Ramos (cell line): ENCODE measurements at regions not wholly inside any gene's neighbourhood (a gene's known extent, or its start where the extent isn't known, plus 50 kb on each side); places are given as distances from the start of the nearest gene placed in this dataset.
"Not testable (repeated sequence)": the region's sequence is repeated elsewhere in the genome, so short reads cannot be mapped to it uniquely, and the experiment has no call there.

ENCODE experiments used
- in situ Hi-C: fragments of 300-500 bp; cut with MboI; formaldehyde crosslinking; loops from one replicate; pipeline ENCODE4 v1.14.3; 2022; ENCODE audit warnings: low sequenced_read_pairs; ENCODE audit not compliant: unreplicated experiment

DNA sequence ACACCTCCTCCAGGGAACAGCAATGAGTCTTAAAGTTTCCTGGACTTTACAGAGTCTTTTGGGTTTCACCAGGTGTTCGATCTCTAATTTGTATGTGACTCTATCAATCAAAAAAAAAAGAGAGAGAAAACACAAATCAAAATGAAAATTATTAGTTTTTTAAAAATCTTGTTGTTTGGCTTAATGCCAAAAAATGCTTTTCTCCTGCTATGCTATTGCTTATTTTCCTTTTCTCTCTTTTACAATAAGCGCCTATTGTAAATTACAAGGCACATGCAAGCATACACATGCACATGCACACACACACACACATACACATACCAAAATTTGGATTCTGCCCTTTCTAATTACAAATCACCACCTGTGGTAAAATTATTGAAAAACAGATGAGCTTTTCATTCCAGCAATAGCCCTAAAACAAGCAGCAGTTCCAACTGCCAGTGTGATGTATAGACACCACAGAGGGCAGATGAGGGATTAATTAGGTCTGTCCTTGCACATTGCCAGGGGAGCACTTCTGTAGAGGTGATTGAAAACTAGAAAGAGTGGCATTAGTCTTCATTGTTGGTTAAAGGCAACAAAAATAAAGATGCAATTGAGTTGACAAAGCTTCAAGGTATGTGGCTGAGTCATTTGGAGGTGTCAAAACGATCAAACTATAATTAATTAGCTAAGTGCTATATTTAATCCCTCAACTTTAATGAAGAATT is 631.7 kb downstream of the TFAP2B start:
- in situ Hi-C loops, result no loop called here

DNA sequence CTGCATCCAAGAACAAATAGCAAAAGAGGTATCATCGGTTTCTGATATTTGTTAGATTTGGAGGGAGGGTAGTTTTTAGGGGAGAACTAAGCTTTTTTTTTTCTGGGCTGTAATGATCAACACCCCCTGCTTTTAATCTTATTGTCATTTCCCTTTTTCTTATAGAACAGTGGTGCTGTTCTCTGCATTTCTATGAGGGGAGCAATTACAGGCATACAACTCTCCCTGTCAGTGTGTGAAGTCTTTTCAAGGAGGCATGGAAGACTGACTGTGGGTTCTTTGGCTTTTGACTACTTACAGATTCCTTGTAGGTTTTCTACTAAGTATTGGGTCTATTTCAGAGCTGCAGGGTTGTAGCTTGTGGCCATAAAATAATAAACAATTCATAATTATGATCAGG is 632.3 kb downstream of the TFAP2B start:
- in situ Hi-C loops, result no loop called here

DNA sequence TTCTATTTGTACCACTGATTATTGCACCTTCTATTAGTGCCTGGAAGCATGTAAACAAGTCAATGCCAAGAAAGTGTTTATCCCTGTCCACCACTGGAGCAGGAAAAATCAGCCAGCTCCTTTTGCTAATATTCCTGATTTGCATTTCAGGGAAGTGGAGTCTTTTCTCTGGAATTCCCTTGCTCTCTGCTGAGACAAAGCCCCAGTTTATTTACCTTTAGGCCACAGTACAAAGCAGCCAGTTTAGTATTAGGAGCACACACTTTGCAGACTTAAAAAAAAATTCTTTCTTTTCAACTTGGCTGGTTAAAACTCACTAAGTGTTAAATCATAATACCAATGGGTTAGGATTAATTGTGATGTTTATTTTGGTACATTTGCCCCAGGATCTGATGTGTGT is 631.1 kb downstream of the PKHD1 start:
- in situ Hi-C loops, result no loop called here

DNA sequence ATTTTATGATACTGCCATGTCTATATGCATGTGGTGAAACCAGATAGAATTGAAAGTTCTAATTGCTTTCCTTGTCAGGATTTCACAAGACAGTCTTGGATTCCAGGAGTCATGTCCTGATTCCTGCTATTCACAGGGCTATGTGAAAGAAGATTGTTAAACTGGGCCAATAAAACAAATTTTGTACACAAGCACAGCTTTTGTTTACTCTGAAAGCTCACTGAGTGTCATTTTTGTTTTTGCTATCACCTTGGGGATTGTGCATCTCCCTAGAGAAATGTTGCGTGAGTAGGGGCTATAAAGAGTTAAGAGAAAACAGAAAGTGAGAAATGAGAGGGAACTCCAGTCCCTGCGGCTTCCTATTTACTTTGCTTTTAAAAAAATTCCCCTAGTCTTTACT is 627.5 kb downstream of the PKHD1 start:
- in situ Hi-C loops, result no loop called here

DNA sequence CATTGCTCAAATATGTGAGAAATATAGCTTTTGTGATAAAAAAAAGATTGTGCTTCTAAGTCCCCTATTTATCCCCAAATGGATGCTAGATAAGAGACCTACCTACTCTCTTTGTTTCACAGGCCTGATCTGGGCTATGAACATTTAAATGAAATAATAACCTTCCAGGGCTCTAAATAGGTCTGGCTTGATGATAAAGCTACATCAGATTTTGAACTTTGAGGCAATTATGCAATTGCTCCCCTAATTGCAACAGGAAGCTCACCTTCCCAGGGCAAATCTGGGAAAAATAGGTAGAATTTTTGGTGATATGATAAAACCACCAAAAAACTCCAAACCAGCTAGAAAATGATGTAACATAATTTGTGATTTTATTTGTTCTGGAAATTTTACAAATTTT is 624.5 kb downstream of the PKHD1 start:
- in situ Hi-C loops, result no loop called here

DNA sequence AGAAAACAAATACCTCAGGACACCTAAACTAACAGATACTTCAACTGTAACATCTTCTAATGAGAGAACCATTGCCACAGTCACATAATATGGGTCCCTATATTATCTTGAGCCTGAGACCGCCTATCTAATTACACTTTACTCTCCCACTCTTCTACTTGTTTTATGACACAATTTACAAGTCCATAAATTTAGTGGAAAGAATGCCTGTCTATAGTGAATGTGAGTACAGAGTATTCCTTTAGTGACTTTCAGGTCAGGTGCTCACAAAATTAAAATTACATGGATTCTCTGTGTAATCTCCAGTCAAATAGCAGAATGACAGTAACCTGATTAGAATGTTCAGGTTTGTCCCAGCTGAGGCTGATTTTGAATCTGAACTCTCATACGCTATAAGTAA is 624.1 kb downstream of the PKHD1 start:
- in situ Hi-C loops, result no loop called here

DNA sequence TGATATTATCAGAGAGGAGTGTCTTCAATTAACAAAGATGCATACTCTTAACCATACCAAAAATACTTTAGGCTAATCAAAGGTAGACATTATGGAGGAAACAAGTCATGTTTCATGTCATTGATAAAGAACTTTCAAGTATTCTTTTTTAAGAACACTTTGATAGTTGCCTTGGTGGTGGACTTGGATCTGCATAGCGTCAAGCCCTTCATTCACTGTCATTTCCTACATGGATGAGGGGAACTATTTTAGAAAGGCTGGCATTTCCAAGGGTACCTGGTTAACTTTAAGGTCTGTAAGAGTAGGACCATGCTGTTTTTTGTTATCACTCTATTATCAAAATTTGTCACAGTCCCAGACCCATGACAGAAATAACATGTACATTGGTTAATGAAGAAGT is 622.5 kb downstream of the PKHD1 start:
- in situ Hi-C loops, result no loop called here

DNA sequence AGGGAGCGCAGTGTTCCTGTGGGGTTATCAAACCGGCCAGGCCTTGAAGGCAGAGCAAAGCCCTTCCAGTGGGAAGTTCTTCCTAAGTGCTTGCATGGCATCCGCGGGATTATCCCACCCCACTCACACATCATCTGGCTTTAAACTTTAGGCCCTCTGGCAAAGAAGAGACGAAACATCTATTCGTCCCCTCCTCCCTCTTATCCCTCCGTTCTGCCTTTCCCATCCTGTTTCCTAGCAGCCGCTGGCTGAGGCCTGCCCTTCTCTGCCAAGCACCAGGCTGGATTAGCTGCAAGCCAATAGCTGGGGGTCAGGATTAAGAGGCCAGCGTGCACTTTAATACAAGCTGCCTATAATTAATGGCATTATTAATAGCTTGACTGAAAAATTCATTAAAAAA is 621.0 kb downstream of the PKHD1 start:
- in situ Hi-C loops, result no loop called here

DNA sequence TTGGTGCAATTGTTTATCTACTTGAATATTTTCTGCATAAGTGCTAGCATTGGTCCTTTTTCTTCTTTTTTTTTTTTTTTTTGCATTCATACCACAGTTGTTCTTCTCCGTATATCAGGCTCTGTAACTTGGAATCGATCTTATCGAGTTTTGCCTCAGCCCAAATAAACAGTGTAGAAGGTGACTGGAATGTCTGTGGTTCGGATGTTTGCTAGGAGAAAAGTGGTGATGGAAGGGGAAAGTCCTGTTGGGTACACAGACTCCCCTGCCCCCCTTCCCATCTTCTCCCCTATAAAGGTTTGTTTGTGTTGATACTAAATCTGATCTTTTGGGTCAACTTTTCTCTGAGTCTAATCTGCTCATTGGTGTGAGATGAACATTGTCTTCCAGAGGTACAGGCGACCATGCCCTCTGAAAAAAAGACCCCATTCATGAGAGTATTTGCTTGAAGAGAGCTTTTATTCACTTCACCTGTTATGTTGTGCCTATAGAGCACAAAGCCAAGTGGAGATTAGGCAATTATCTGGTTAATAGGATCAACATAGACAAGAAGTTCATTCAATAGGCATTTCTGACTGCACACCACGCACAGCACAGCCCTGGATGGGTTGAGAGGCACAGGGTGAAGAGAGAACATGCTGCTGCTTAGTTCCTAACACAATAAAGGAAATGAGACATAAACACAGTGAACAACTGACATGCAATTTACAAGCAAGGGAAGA is 620.0 kb downstream of the PKHD1 start:
- in situ Hi-C loops, result no loop called here

DNA sequence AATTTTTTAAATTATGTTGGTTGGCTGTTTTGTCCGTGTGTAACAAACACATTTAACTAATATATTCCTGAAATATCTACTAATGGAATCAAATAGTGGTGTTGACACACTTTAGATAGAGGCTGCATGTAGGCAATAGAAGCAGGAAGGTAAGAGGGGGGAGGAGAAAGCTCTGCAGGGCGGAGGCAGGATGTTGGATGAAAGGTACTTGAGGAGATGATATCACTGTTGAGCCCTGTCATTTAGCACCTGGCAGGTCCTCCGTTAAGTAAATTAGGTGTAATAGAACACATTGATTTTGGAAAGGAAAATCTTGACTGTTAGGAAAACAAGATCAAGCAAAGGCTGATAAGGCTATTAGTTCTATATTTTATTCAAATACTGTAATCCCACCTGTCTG is 618.7 kb downstream of the PKHD1 start:
- in situ Hi-C loops, result no loop called here

DNA sequence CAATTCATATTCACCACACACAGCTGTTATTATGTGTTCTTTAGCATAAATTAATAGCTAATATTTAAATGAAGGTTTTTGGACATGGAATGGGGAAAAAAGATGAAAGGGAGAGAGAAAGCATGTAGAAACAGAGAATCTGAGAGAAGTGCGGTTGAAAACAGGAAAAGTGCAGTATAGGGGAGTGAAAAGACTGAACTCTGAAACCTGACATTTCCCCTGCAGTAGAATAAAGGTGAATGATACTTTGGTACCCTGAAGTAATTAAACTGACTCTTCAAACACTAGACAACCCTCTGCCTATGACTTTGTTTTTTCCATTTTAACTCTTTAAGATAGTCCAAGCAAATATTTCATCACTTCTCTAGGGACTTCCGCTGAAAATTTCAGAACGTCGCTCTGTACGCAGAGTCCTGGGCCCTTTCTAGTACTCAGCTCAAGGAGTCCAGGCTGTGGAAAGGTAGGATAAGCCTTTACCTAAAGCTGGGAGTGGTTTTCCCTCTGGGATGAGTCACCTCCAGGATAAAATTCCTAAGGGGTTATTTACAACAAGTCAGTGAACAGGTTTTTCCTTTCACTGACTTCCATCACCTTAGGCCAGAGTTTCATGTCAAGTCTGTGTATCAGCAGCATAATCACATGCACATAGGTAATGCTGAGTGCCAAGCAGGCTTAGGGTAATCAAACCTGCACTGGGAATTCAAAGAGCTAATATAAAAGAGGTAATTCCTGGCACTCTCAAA is 614.5 kb downstream of the PKHD1 start:
- in situ Hi-C loops, result no loop called here

DNA sequence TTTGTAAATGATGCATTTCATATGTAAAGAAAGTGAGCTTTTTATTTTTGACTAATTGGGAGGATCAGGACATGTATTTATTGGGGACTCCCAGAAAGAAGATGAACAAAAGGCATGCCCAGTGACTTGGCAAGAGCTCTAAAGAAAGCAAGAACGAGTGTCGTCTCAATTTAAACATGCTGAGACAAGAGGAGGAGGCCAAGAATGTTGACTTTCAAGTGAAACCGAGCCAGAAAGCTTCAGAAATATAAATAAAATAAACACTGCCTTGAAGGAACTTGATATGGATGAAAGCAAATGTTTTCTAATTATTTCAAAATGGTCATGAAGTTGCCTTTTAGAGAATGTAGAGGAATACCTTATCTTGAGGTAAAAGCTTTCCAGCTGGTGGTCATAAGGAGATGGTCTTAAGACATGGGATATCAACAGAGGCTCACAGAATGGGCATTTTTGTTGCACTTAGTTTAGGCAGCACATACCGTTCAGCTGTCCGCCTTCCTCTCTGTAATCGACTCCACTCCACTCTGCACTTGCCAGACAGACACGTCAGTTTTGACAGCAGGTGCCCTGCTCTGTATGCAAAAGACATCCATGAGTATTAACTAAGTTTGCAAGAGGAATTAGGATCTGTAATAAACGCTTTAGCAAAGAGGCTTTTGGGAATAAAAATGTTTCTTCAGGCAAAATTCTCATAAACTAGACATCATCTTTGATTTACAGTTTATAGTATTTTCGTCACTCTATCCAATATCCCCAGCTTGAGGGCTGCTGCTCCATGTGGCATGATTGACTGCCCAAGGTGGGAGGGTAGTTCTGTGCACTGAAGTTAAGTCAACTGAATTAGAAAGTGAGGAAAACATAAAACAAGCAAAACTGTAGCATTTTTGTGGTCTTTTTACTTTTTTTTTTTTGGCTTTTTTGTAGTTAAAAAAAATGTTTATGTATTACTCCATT is 613.1 kb downstream of the PKHD1 start:
- in situ Hi-C loops, result no loop called here

DNA sequence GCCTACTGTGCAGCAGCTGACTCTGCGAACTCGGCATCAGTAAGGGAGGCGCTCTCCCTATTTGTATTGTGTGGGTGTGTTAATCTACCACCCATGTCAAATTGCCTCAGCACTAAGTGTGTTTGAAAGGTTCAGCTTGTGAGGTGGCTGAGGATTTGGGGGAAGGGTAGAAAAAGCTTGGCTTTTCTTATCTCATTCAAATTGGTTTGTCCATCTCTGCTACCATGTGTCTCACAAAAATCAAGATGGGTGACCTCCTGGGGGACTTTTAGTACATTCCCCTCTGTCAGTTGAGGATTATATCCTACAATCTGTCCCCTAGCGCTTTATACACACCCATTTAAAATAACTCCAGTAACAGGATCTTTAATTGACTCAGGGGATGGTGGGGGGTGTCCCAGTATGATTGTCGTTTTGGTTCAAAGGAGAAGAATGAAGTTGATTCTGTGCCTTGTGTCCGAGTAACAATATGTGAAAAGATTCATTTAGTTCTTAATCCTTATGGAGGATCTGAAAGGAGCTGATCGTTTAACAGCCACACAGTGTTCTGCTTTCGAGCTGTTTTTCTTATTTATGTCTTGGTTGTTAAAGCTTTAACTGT is 609.6 kb downstream of the PKHD1 start:
- in situ Hi-C loops, result no loop called here

DNA sequence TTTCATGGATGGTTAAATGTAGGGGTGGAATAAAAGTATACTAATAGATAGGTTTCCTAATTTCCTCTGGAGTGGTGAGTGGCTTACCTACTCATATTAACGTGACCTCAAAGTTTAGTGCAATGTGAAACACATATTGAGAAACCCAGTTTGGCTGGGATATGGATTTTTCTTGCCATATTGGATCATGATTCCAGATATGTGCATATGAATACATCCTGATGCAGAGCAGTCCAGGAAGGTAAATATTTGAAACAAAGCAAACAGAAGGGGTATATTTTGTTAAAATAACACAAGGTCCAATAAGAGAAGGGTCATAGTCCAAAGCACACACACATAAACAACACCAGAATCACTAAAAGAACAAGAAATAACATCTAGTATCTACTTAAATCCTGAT is 608.1 kb downstream of the PKHD1 start:
- in situ Hi-C loops, result no loop called here

DNA sequence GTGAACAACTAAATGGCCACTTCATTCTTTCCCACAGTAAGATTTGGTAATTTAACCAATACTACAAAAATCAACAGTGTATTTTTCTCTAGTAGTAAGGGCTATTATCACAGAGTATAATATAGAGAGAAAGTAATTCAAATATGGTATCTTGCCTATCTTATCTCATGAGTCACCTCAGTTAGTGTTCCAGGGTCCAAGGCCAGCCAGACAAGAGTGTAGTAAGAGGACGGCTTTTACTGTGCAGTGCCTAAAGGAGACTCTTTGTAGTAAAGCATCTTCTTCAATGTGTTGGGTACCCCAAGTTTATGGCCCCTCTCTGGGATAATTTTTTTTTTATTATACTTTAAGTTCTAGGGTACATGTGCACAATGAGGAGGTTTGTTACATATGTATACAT is 607.4 kb downstream of the PKHD1 start:
- in situ Hi-C loops, result no loop called here

DNA sequence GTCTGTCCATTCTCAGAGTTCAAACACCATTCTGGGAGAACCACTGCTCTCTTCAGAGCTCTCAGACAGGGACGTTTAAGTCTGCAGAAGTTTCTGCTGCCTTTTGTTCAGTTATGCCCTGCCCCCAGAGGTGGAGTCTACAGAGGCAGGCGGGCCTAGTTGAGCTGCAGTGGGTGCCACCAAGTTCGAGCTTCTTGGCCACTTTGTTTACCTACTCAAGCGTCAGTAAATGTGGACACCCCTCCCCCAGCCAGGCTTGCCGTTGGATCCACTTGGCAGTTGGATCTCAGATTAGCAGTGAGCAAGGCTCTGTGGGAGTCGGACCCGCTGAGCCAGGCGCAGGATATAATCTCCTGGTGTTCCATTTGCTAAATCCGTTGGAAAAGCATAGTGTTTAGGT is 601.5 kb downstream of the PKHD1 start:
- in situ Hi-C loops, result not testable (repeated sequence)

DNA sequence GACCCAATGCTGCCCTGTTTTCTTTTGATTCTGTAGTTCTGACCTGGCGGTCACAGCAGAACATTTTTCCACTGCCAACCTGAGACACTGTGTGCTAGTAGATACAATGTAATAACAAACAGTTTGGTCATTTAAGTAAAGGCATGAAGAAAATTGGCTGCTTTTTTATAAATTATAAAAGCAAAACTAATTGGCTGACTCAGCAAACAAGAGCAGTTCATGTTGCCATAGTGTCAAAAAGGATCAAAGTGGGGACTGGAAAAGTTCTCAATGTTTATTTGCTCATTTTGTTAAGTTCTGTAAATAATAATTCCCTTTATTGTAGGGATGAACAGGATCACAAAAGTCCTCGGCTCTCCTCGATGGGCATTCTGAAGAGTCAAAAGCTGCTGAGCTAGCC is 599.5 kb downstream of the PKHD1 start:
- in situ Hi-C loops, result no loop called here

DNA sequence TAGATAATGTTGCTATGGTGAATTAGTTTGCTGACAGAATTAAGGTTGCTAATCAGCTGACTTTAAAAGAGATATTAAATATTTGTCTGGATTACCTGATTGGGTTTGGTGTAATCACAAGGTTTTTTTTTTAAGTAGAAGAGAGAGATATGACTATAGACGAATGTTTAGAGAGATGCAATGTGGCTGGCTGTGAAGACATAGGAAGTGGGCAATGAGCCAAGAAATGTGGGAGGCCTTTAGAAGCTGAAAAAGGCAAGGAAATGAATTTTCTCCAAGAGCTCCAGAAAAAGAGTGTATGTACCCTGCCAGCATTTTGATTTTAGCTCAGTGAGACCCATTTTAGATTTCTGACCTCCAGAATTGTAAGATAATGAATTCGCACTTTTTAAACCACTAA is 598.3 kb downstream of the PKHD1 start:
- in situ Hi-C loops, result no loop called here

DNA sequence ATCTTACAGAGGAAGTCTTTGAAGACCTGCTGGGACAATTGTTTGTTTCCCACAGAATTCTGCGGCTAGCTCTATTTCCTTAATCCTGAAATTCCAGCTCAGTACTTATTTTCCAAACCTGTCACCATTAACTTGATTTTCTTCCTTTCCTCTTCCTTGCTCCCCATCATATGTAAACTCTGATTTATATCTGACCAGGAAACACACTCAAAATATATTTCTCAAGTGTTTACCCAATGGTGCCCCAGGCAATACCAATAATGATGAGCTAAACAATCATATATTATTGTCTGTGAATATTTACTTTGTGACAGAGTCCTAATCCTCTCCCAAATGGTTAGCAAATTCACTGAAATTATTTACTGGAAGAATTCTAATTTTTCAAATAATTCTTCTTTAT is 597.3 kb downstream of the PKHD1 start:
- in situ Hi-C loops, result no loop called here

DNA sequence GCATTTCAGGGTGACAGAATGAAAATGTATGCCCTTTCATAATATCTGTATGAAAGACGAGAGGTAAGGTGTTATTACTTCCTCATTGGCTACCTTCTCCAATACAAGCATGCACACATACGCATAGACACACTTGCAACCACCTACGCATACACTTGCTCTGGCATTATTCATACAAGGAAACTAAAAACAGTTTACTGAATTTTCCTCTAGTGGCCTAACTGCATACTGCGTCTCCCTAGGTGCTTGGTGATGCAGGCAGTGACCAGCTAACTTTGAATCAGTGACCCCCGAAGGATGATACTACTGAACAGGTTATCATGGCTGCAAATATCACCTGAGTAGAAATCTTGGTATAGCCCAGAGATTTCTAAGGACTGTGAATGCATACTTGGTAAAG is 593.1 kb downstream of the PKHD1 start:
- in situ Hi-C loops, result no loop called here
